ENCODE measurements at regions not wholly inside any gene's neighbourhood (a gene's known extent, or its start where the extent isn't known, plus 50 kb on each side); places are given as distances from the start of the nearest gene placed in this dataset.

- no peak for DNase-seq
Measured at GRCh38 chr4:89598602-89599001, 238.4 kb downstream of the SNCA start.

- no peak for DNase-seq
Measured at GRCh38 chr4:89595125-89595789, 241.7 kb downstream of the SNCA start.

- DNase-seq: no peak
Measured at GRCh38 chr4:89590128-89590527, 246.8 kb downstream of the SNCA start.

GRCh38 chr4:89588421-89588820 lies 248.5 kb downstream of the SNCA start:
- DNase-seq: no peak

GRCh38 chr4:89587364-89587763 lies 249.6 kb downstream of the SNCA start:
- DNase-seq: no peak

- DNase-seq: no peak
Measured at GRCh38 chr4:89586864-89587263, 250.1 kb downstream of the SNCA start.

- no peak for DNase-seq
Measured at GRCh38 chr4:89586318-89586717, 250.6 kb downstream of the SNCA start.

- DNase-seq: no peak
Measured at GRCh38 chr4:89582756-89583505, 254.0 kb downstream of the SNCA start.

GRCh38 chr4:89579771-89580170 lies 257.2 kb downstream of the SNCA start:
- DNase-seq: no peak

GRCh38 chr4:89576246-89576645 lies 260.7 kb downstream of the SNCA start:
- DNase-seq: no peak

GRCh38 chr4:89575840-89576239 lies 261.1 kb downstream of the SNCA start:
- no peak for DNase-seq

GRCh38 chr4:89574176-89574575 lies 262.8 kb downstream of the SNCA start:
- no peak for DNase-seq

GRCh38 chr4:89573656-89574055 lies 263.3 kb downstream of the SNCA start:
- DNase-seq: no peak

- DNase-seq: peak; percentile 85
Measured at GRCh38 chr4:89572224-89572858, 264.6 kb downstream of the SNCA start.

- no peak for DNase-seq
Measured at GRCh38 chr4:89570931-89571330, 263.3 kb upstream of the GPRIN3 start.

GRCh38 chr4:89567936-89568335 lies 260.3 kb upstream of the GPRIN3 start:
- DNase-seq: no peak

- DNase-seq: no peak
Measured at GRCh38 chr4:89563431-89563830, 255.8 kb upstream of the GPRIN3 start.

GRCh38 chr4:89562746-89563145 lies 255.1 kb upstream of the GPRIN3 start:
- no peak for DNase-seq

- DNase-seq: no peak
Measured at GRCh38 chr4:89561048-89561447, 253.4 kb upstream of the GPRIN3 start.

GRCh38 chr4:89558147-89558546 lies 250.5 kb upstream of the GPRIN3 start:
- no peak for DNase-seq

GRCh38 chr4:89556601-89557305 lies 249.2 kb upstream of the GPRIN3 start:
- no peak for DNase-seq

- no peak for DNase-seq
Measured at GRCh38 chr4:89551191-89551590, 243.6 kb upstream of the GPRIN3 start.

GRCh38 chr4:89549907-89550306 lies 242.3 kb upstream of the GPRIN3 start:
- DNase-seq: no peak

- no peak for DNase-seq
Measured at GRCh38 chr4:89545315-89545714, 237.7 kb upstream of the GPRIN3 start.

All from DMS79 treated with DMSO at 0.1 percent for 48 hours (cell line).